ENCODE measurements at regions not wholly inside any gene's neighbourhood (a gene's known extent, or its start where the extent isn't known, plus 50 kb on each side); places are given as distances from the start of the nearest gene placed in this dataset.

- DNase-seq = no peak
These were observed 1398.5 kb upstream of the CELF4 start for GRCh38 chr18:38963943-38964660.

- DNase-seq = no peak
These were observed 1396.3 kb upstream of the CELF4 start for GRCh38 chr18:38961880-38962279.

GRCh38 chr18:38957736-38958135 lies 1392.1 kb upstream of the CELF4 start:
- DNase-seq = no peak

- DNase-seq = no peak
These were observed 1390.5 kb upstream of the CELF4 start for GRCh38 chr18:38956068-38956467.

- DNase-seq = no peak
These were observed 1386.0 kb upstream of the CELF4 start for GRCh38 chr18:38951633-38952032.

- no peak for DNase-seq
These were observed 1382.8 kb upstream of the CELF4 start for GRCh38 chr18:38948436-38948835.

GRCh38 chr18:38944446-38945024 lies 1378.9 kb upstream of the CELF4 start:
- DNase-seq = no peak

- no peak for DNase-seq
These were observed 1376.3 kb upstream of the CELF4 start for GRCh38 chr18:38941711-38942561.

GRCh38 chr18:38940863-38941531 lies 1375.4 kb upstream of the CELF4 start:
- DNase-seq = peak; percentile 33

GRCh38 chr18:38940475-38940862 lies 1374.9 kb upstream of the CELF4 start:
- DNase-seq = no peak

- DNase-seq = no peak
These were observed 1368.4 kb upstream of the CELF4 start for GRCh38 chr18:38933910-38934510.

GRCh38 chr18:38933322-38933721 lies 1367.7 kb upstream of the CELF4 start:
- DNase-seq = no peak

GRCh38 chr18:38932752-38933151 lies 1367.2 kb upstream of the CELF4 start:
- no peak for DNase-seq

- no peak for DNase-seq
These were observed 1366.1 kb upstream of the CELF4 start for GRCh38 chr18:38931754-38932050.

GRCh38 chr18:38930881-38931753 lies 1365.5 kb upstream of the CELF4 start:
- no peak for DNase-seq

GRCh38 chr18:38923540-38923939 lies 1357.9 kb upstream of the CELF4 start:
- no peak for DNase-seq

- DNase-seq = no peak
These were observed 1357.5 kb upstream of the CELF4 start for GRCh38 chr18:38923126-38923525.

GRCh38 chr18:38909972-38910371 lies 1344.4 kb upstream of the CELF4 start:
- no peak for DNase-seq

GRCh38 chr18:38902796-38903195 lies 1337.2 kb upstream of the CELF4 start:
- DNase-seq = no peak

- DNase-seq = no peak
These were observed 1334.8 kb upstream of the CELF4 start for GRCh38 chr18:38900445-38900844.

GRCh38 chr18:38900031-38900430 lies 1334.4 kb upstream of the CELF4 start:
- DNase-seq = no peak

GRCh38 chr18:38899252-38899651 lies 1333.7 kb upstream of the CELF4 start:
- DNase-seq = no peak

All from T-helper 9 cell (primary cell).